Psoas muscle (tissue), 7 donors: ENCODE measurements at regions not wholly inside any gene's neighbourhood (a gene's known extent, or its start where the extent isn't known, plus 50 kb on each side); places are given as distances from the start of the nearest gene placed in this dataset.

Experiments
- ATAC-seq, 4 donors: fragments of 200-7000 bp; cut with Tn5 transposase; one replicate each; pipeline ENCODE4 v1.9.1; 2020; ENCODE audit warnings: moderate library complexity in 3 of 4, mild to moderate bottlenecking in 2 of 4
- DNase-seq, 2 donors: peaks; one replicate each; pipeline ENCODE4 v3.0.0-alpha.2; 2020
- H3K27ac ChIP-seq: fragments of 200-600 bp; one replicate; pipeline ENCODE4 v1.8.0; 2022
- H3K27me3 ChIP-seq, 3 donors: fragments of 200-600 bp in 1 of 3; one replicate each; pipeline versions ENCODE4 v1.6.1 to v1.8.0; 2013 to 2022; ENCODE audit warnings: low read length in 2 of 3, mild to moderate bottlenecking in 2 of 3, moderate library complexity in 1 of 3; ENCODE audit not compliant: insufficient read depth in 3 of 3
- H3K36me3 ChIP-seq, 2 donors: fragments of 200-600 bp in 1 of 2; one replicate each; pipeline versions ENCODE4 v1.6.1 to v1.8.0; 2013 to 2022; ENCODE audit warnings: low read depth in 1 of 2, mild to moderate bottlenecking in 1 of 2, moderate library complexity in 1 of 2; ENCODE audit not compliant: insufficient read depth in 1 of 2
- H3K4me1 ChIP-seq: fragments of 200-600 bp; one replicate; pipeline ENCODE4 v1.8.0; 2022
- H3K4me3 ChIP-seq: fragments of 200-600 bp; one replicate; pipeline ENCODE4 v1.8.0; 2022; ENCODE audit warnings: mild to moderate bottlenecking
- H3K9me3 ChIP-seq: fragments of 200-600 bp; one replicate; pipeline ENCODE4 v1.8.0; 2022
- CTCF ChIP-seq: fragments of 200-600 bp; IDR thresholded peaks from one replicate; pipeline ENCODE4 v1.8.0; 2022; ENCODE audit warnings: antibody characterized with exemption
- WGBS, 3 donors: extraction: QIAGEN DNeasy Blood & Tissue Kit; methylation state at CpG; one replicate each; pipeline versions ENCODE4 v1.1.6 to v1.1.7; 2013; 5-methylcytosine and 5-hydroxymethylcytosine counted together
- intact Hi-C, 2 donors: fragments of 100-400 bp; cut with DNase I; formaldehyde crosslinking; loops; one replicate each; pipeline versions ENCODE4 v1.11.0 to v1.14.2; 2022
- donor health status: healthy with polysubstance abuse.
- donor health status: DM: no; HTN: no; CAD: no; lungs with moderate emphysema.
- donor health status: Bipolar disorder and iron deficiency.
- donor health status: healthy.
- donor health status: DM: yes; HTN: yes; CAD: no.
- donor health status: DM: no; HTN: no; CAD: no.
- donor health status: DM: yes; HTN: yes; CAD: no.

- Histone ChIP-seq H3K4me3 (no peak overlapping the region), H3K4me1 (no peaks in the 10 kb centered on the region), H3K36me3 (no peaks in the 10 kb centered on the region), H3K9me3 (no peaks in the 10 kb centered on the region), H3K27ac (no peak overlapping the region), H3K27me3 (peaks cover 0 to 6% (median 0%) of the 10 kb centered on the region in 3 donors)
- ATAC-seq (no peak), DNase-seq (no peak)
- WGBS, 3 donors: 67 to 75% (median 75%) methylated on average over 7 to 8 of the region's 8 CpGs
- no peak for TF ChIP-seq CTCF
- intact Hi-C loops: no loop called here
These were observed 117.9 kb downstream of the MATN1 start for GRCh38 chr1:30605441-30605920.

- no peak for ATAC-seq
- intact Hi-C loops: no loop called here
- Histone ChIP-seq H3K36me3 (no peaks in the 10 kb centered on the region), H3K27ac (no peak overlapping the region), H3K4me3 (no peak overlapping the region), H3K27me3 (peaks cover 0 to 6% (median 0%) of the 10 kb centered on the region in 3 donors), H3K4me1 (no peaks in the 10 kb centered on the region), H3K9me3 (no peaks in the 10 kb centered on the region)
- 76 to 91% (median 86%) methylated on average over 6 of the region's 6 CpGs for WGBS, 3 donors
- TF ChIP-seq CTCF: no peak
- no peak for DNase-seq
These were observed 118.5 kb downstream of the MATN1 start for GRCh38 chr1:30604801-30605440.

DNA sequence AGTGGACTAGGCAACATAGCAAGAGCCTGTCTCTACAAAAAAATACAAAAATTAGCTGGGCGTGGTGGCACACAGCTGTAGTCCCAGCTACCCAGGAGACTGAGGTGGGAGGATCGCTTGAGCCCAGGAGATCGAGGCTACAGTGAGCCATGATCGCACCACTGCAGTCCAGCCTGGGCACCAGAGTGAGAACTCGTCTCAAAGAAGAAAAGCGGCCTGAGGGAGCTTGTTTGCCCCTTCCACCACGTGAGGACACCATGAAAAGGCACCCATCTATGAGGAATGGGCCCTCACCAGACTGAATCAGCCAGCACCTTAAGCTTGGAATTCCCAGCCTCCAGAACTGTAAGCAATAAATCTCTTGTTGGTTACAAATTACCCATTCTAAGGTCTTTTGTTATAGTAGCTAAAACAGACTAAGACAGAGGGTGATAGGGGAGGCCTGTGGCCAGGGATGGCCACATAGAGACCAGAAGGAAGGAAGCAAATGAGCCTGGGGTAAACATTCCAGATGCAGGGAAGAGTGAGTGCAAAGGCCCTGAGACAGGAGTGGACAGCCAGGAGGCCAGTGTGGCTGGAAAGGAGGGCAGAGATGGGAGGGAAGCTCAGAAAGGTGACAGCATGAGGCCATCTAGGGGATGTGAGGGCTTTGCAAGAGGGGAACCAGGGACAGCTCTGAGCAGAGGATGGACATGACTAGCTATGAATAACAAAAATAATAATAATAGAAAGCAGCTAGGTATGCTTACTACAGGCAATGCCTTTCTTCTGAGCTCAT is 120.1 kb downstream of the MATN1 start:
- no peaks in the 10 kb centered on the region for H3K9me3 ChIP-seq
- no peak for DNase-seq
- H3K27ac ChIP-seq: no peak overlapping the region
- intact Hi-C loops: no loop called here
- ATAC-seq: no peak
- TF ChIP-seq CTCF: no peak
- 66 to 89% (median 75%) methylated on average over 7 of the region's 7 CpGs for WGBS, 3 donors
- no peaks in the 10 kb centered on the region for H3K36me3 ChIP-seq
- H3K4me3 ChIP-seq: no peak overlapping the region
- peaks cover 0 to 6% (median 2%) of the 10 kb centered on the region in 3 donors for H3K27me3 ChIP-seq
- no peaks in the 10 kb centered on the region for H3K4me1 ChIP-seq

DNA sequence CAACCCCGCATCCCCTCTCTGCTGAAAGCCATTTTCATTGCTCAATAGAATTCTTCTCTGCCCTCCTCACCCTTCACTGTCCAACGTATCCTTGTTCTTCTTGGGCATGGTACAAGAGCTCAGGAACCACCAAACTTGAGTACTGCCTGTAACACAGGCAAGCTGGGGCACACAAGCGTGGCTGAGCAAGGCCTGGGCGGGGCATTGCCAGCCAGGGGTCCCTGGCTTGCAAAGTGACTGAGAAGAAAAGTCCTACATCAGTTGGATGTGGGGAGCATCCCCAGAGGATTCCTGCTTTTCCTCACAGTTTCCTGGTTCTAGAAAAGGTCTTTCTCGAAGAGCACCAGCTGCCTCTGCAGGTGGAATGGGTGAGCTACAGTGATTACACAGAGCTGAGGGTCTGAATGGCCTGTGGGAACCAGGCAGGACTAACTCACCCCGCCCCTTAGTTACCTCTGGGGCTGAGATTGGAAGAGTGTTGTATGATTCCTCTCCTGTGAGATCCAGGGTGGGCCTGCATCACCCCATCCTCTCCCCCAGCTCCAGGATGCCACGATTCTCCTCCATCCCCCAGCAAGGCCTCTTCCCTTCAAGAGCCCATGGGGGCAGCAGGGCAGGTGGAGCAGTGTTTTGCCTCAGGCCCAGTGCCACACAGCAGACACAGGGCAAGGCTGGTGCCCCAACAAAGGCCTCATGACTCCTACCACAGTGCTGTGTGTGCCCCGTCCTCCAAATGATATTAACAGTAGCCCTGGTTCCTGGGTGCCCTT is 121.9 kb downstream of the MATN1 start:
- DNase-seq (no peak), ATAC-seq (no peak)
- intact Hi-C loops: no loop called here
- no peaks in the 10 kb centered on the region for H3K4me1 ChIP-seq
- no peaks in the 10 kb centered on the region for H3K36me3 ChIP-seq
- H3K9me3 ChIP-seq: no peaks in the 10 kb centered on the region
- TF ChIP-seq CTCF: no peak
- whole genome bisulfite sequencing, 3 donors: 90 to 95% (median 91%) methylated on average over 8 of the region's 8 CpGs
- peaks cover 0 to 6% (median 2%) of the 10 kb centered on the region in 3 donors for H3K27me3 ChIP-seq
- no peak overlapping the region for H3K27ac ChIP-seq
- no peak overlapping the region for H3K4me3 ChIP-seq
